Occipital lobe (tissue), 1 donor: ENCODE measurements at regions not wholly inside any gene's neighbourhood (a gene's known extent, or its start where the extent isn't known, plus 50 kb on each side); places are given as distances from the start of the nearest gene placed in this dataset.

Experiments
- DNase-seq: peaks from one replicate; lab custom pipeline; 2025; lab: John Stamatoyannopoulos, UW

GRCh38 chr6:91428953-91429560 lies 842.2 kb upstream of the MAP3K7 start:
- no peak for DNase-seq

GRCh38 chr6:91428296-91428695 lies 841.4 kb upstream of the MAP3K7 start:
- DNase-seq: no peak

GRCh38 chr6:91420243-91420642 lies 833.4 kb upstream of the MAP3K7 start:
- DNase-seq: no peak

GRCh38 chr6:91415031-91415605 lies 828.2 kb upstream of the MAP3K7 start:
- DNase-seq: no peak

GRCh38 chr6:91412532-91412931 lies 825.7 kb upstream of the MAP3K7 start:
- DNase-seq: no peak

- no peak for DNase-seq
These were observed 820.8 kb upstream of the MAP3K7 start for GRCh38 chr6:91407706-91408105.

GRCh38 chr6:91392951-91393350 lies 806.1 kb upstream of the MAP3K7 start:
- DNase-seq: no peak

- no peak for DNase-seq
These were observed 800.6 kb upstream of the MAP3K7 start for GRCh38 chr6:91387290-91388059.

- no peak for DNase-seq
These were observed 799.3 kb upstream of the MAP3K7 start for GRCh38 chr6:91386204-91386603.

- DNase-seq: no peak
These were observed 796.3 kb upstream of the MAP3K7 start for GRCh38 chr6:91383207-91383606.

GRCh38 chr6:91376686-91377085 lies 789.8 kb upstream of the MAP3K7 start:
- DNase-seq: no peak

GRCh38 chr6:91366781-91367180 lies 779.9 kb upstream of the MAP3K7 start:
- no peak for DNase-seq

GRCh38 chr6:91358986-91359385 lies 772.1 kb upstream of the MAP3K7 start:
- no peak for DNase-seq

- DNase-seq: no peak
These were observed 766.0 kb upstream of the MAP3K7 start for GRCh38 chr6:91352878-91353277.

- DNase-seq: no peak
These were observed 765.4 kb upstream of the MAP3K7 start for GRCh38 chr6:91352321-91352720.

- DNase-seq: no peak
These were observed 763.5 kb upstream of the MAP3K7 start for GRCh38 chr6:91350146-91350908.

- no peak for DNase-seq
These were observed 754.6 kb upstream of the MAP3K7 start for GRCh38 chr6:91341473-91341872.

- no peak for DNase-seq
These were observed 754.1 kb upstream of the MAP3K7 start for GRCh38 chr6:91340896-91341395.

- no peak for DNase-seq
These were observed 751.1 kb upstream of the MAP3K7 start for GRCh38 chr6:91337967-91338366.

- DNase-seq: no peak
These were observed 744.0 kb upstream of the MAP3K7 start for GRCh38 chr6:91330896-91331295.

GRCh38 chr6:91328241-91328640 lies 741.4 kb upstream of the MAP3K7 start:
- DNase-seq: no peak

- DNase-seq: no peak
These were observed 737.8 kb upstream of the MAP3K7 start for GRCh38 chr6:91324711-91325110.
